ENCODE measurements at regions not wholly inside any gene's neighbourhood (a gene's known extent, or its start where the extent isn't known, plus 50 kb on each side); places are given as distances from the start of the nearest gene placed in this dataset.
"Not testable (repeated sequence)": the region's sequence is repeated elsewhere in the genome, so short reads cannot be mapped to it uniquely, and the experiment has no call there.

GRCh38 chr18:38250971-38251370 lies 685.4 kb upstream of the CELF4 start:
- no peak for DNase-seq
- no peaks in the 10 kb centered on the region for H3K27me3 ChIP-seq (ENCODE audit: control insufficient read depth, insufficient read depth, low read length)
- H3K36me3 ChIP-seq (replicated peaks; ENCODE audit: control insufficient read depth, insufficient read depth, low read length), result no peaks in the 10 kb centered on the region
- H3K4me3 ChIP-seq (ENCODE audit: insufficient read depth, low read depth, low read length), result no peak overlapping the region

DNA sequence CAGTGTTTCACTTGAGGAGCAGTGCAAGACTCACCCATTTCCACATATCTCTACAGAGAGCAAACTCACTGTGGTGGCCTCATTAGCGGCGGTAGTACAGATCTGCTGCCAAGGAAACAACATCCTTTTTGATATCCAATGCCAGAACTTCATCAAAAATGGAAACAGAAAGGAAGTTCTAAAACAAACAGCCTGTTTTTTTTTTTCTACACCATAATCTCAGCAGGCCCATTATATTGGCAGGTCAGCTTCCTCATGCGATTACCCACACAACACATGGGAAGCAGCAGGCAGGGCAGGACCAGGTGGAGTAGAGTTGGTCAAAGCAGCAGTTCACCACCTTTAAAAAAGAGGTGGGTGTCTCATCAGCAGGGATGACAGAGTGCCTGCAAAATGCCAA lies 678.9 kb upstream of the CELF4 start:
- no peak for DNase-seq
- Histone ChIP-seq H3K27me3 (ENCODE audit: control insufficient read depth, insufficient read depth, low read length) (no peaks in the 10 kb centered on the region), H3K36me3 (replicated peaks; ENCODE audit: control insufficient read depth, insufficient read depth, low read length) (no peaks in the 10 kb centered on the region), H3K4me3 (ENCODE audit: insufficient read depth, low read depth, low read length) (no peak overlapping the region)

- H3K4me3 ChIP-seq (ENCODE audit: insufficient read depth, low read depth, low read length), result no peak overlapping the region
- DNase-seq, result no peak
- H3K36me3 ChIP-seq (replicated peaks; ENCODE audit: control insufficient read depth, insufficient read depth, low read length), result no peaks in the 10 kb centered on the region
- no peaks in the 10 kb centered on the region for H3K27me3 ChIP-seq (ENCODE audit: control insufficient read depth, insufficient read depth, low read length)
These were observed 677.7 kb upstream of the CELF4 start for GRCh38 chr18:38243291-38243690.

GRCh38 chr18:38241736-38242135 lies 676.1 kb upstream of the CELF4 start:
- Histone ChIP-seq H3K36me3 (replicated peaks; ENCODE audit: control insufficient read depth, insufficient read depth, low read length) (no peaks in the 10 kb centered on the region), H3K4me3 (ENCODE audit: insufficient read depth, low read depth, low read length) (no peak overlapping the region), H3K27me3 (ENCODE audit: control insufficient read depth, insufficient read depth, low read length) (no peaks in the 10 kb centered on the region)
- DNase-seq, result no peak

GRCh38 chr18:38241216-38241615 lies 675.6 kb upstream of the CELF4 start:
- Histone ChIP-seq H3K27me3 (ENCODE audit: control insufficient read depth, insufficient read depth, low read length) (no peaks in the 10 kb centered on the region), H3K36me3 (replicated peaks; ENCODE audit: control insufficient read depth, insufficient read depth, low read length) (no peaks in the 10 kb centered on the region), H3K4me3 (ENCODE audit: insufficient read depth, low read depth, low read length) (no peak overlapping the region)
- DNase-seq, result no peak

DNA sequence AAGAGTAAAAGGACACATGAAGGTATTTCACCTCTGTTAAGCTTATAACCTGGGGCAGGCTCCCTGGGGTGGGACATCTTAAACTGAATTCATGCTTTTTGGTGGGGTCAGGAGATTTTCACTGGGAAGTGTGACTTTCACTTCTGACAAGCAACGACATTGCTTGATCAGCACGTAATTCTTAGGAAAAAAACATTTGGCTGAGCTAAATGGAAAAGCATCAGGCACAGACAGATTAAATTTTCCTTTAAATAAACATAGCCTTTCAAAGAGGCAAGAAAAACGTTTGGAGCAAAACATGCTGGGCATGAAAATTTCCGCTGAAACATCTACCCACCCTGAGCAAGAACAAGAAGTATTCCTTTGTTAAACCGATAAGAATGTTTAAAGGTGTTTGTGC lies 674.0 kb upstream of the CELF4 start:
- H3K27me3 ChIP-seq (ENCODE audit: control insufficient read depth, insufficient read depth, low read length), result no peaks in the 10 kb centered on the region
- no peak overlapping the region for H3K4me3 ChIP-seq (ENCODE audit: insufficient read depth, low read depth, low read length)
- no peak for DNase-seq
- H3K36me3 ChIP-seq (replicated peaks; ENCODE audit: control insufficient read depth, insufficient read depth, low read length), result no peaks in the 10 kb centered on the region

DNA sequence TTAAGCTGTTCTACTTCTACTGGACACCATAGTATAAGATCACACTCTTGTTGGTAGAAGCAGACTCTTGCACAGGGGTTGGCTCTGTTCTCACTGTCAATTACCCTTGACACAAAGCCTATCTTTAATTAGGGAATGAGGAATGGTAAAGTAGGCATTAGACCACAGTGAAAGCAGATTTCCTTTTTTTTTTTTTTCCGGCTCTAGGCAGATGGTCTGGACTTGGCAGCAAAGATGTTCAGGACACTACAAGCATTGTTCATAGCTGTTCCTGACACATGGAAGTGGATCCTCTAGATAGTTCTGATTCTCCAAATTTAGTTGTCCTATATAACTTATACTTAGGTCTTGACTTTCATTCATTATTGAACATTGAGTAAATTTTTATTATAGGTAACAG lies 672.2 kb upstream of the CELF4 start:
- Histone ChIP-seq H3K27me3 (ENCODE audit: control insufficient read depth, insufficient read depth, low read length) (no peaks in the 10 kb centered on the region), H3K36me3 (replicated peaks; ENCODE audit: control insufficient read depth, insufficient read depth, low read length) (no peaks in the 10 kb centered on the region), H3K4me3 (ENCODE audit: insufficient read depth, low read depth, low read length) (no peak overlapping the region)
- DNase-seq, result no peak

GRCh38 chr18:38221476-38222100 lies 656.0 kb upstream of the CELF4 start:
- Histone ChIP-seq H3K27me3 (ENCODE audit: control insufficient read depth, insufficient read depth, low read length) (no peaks in the 10 kb centered on the region), H3K36me3 (replicated peaks; ENCODE audit: control insufficient read depth, insufficient read depth, low read length) (no peaks in the 10 kb centered on the region), H3K4me3 (ENCODE audit: insufficient read depth, low read depth, low read length) (no peak overlapping the region)
- DNase-seq, result no peak

- H3K27me3 ChIP-seq (ENCODE audit: control insufficient read depth, insufficient read depth, low read length), result no peaks in the 10 kb centered on the region
- H3K36me3 ChIP-seq (replicated peaks; ENCODE audit: control insufficient read depth, insufficient read depth, low read length), result no peaks in the 10 kb centered on the region
- peak; percentile 2 for DNase-seq
These were observed 633.4 kb upstream of the CELF4 start for GRCh38 chr18:38198956-38199355.

GRCh38 chr18:38198526-38198925 lies 632.9 kb upstream of the CELF4 start:
- no peak for DNase-seq
- Histone ChIP-seq H3K4me3 (ENCODE audit: insufficient read depth, low read depth, low read length) (no peak overlapping the region), H3K27me3 (ENCODE audit: control insufficient read depth, insufficient read depth, low read length) (no peaks in the 10 kb centered on the region), H3K36me3 (replicated peaks; ENCODE audit: control insufficient read depth, insufficient read depth, low read length) (no peaks in the 10 kb centered on the region)

More at GRCh38 chr18:38198956-38199355, 633.4 kb upstream of the CELF4 start:
- no peak overlapping the region for H3K4me3 ChIP-seq (ENCODE audit: insufficient read depth, low read depth, low read length)

GRCh38 chr18:38186491-38186890 lies 620.9 kb upstream of the CELF4 start:
- no peaks in the 10 kb centered on the region for H3K36me3 ChIP-seq (replicated peaks; ENCODE audit: control insufficient read depth, insufficient read depth, low read length)
- H3K27me3 ChIP-seq (ENCODE audit: control insufficient read depth, insufficient read depth, low read length), result no peaks in the 10 kb centered on the region
- no peak for DNase-seq
- H3K4me3 ChIP-seq (ENCODE audit: insufficient read depth, low read depth, low read length), result no peak overlapping the region

DNA sequence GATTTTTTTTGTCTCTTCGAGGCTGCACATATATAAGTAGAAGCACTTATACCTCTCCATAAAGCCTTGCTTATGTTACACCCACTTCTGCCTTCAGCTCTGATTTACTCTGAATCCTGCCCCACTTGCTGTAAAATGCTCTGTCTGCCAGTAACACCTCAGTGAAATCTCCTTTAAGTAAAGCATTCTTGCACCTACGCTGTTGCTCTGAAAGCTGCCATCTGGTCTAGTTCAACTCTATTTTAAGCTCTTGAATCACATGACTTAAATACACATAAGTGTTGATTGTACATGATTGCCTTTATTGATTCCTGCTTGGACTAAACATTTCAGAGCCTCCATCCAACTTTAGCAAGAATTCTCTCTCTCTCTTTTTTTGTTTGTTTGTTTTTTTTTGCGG lies 609.0 kb upstream of the CELF4 start:
- no peak overlapping the region for H3K4me3 ChIP-seq (ENCODE audit: insufficient read depth, low read depth, low read length)
- H3K27me3 ChIP-seq (ENCODE audit: control insufficient read depth, insufficient read depth, low read length), result no peaks in the 10 kb centered on the region
- DNase-seq, result no peak
- H3K36me3 ChIP-seq (replicated peaks; ENCODE audit: control insufficient read depth, insufficient read depth, low read length), result no peaks in the 10 kb centered on the region

DNA sequence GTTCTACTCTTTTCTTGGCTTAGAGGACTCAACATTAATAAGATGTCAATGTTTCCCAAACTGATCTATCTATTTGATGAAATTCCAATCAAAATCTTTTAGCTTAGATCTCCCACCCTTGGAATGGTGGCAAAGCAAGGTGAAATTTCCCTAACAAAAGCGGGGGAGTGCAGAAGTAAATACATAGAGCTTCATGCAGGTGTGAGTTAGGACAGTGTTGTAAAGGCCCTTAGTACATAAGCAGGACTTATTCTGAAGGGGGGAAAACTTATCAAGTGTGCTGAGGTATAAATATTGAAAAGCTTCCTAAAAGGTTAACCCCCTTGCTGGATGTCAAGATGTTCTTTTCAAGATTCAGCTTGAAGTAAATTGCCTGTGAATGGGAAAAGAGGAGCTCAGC lies 608.6 kb upstream of the CELF4 start:
- DNase-seq, result peak; percentile 5
- Histone ChIP-seq H3K27me3 (ENCODE audit: control insufficient read depth, insufficient read depth, low read length) (no peaks in the 10 kb centered on the region), H3K36me3 (replicated peaks; ENCODE audit: control insufficient read depth, insufficient read depth, low read length) (no peaks in the 10 kb centered on the region), H3K4me3 (ENCODE audit: insufficient read depth, low read depth, low read length) (no peak overlapping the region)

GRCh38 chr18:38170845-38171244 lies 605.2 kb upstream of the CELF4 start:
- Histone ChIP-seq H3K27me3 (ENCODE audit: control insufficient read depth, insufficient read depth, low read length) (no peaks in the 10 kb centered on the region), H3K36me3 (replicated peaks; ENCODE audit: control insufficient read depth, insufficient read depth, low read length) (no peaks in the 10 kb centered on the region), H3K4me3 (ENCODE audit: insufficient read depth, low read depth, low read length) (no peak overlapping the region)
- DNase-seq, result no peak

GRCh38 chr18:38167623-38168022 lies 602.0 kb upstream of the CELF4 start:
- H3K27me3 ChIP-seq (ENCODE audit: control insufficient read depth, insufficient read depth, low read length), result no peaks in the 10 kb centered on the region
- H3K36me3 ChIP-seq (replicated peaks; ENCODE audit: control insufficient read depth, insufficient read depth, low read length), result no peaks in the 10 kb centered on the region
- DNase-seq, result no peak
- H3K4me3 ChIP-seq (ENCODE audit: insufficient read depth, low read depth, low read length), result no peak overlapping the region

DNA sequence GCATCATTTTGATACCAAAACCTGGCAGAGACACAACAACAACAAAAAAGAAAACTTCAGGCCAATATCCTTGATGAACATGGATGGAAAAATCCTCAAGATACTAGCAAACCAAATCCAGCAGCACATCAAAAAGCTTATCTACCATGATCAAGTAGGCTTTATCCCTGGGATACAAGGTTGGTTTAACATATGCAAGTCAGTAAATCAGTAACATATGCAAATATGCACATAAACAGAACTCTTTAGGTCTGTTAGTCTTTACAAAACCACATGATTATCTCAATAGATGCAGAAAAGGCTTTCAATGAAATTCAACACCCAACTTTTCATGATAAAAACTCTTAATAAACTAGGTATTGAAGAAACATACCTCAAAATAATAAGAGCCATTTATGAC lies 587.5 kb upstream of the CELF4 start:
- H3K27me3 ChIP-seq (ENCODE audit: control insufficient read depth, insufficient read depth, low read length); DNase-seq; H3K4me3 ChIP-seq (ENCODE audit: insufficient read depth, low read depth, low read length); H3K36me3 ChIP-seq (replicated peaks; ENCODE audit: control insufficient read depth, insufficient read depth, low read length): not testable (repeated sequence)
